ENCODE measurements at regions not wholly inside any gene's neighbourhood (a gene's known extent, or its start where the extent isn't known, plus 50 kb on each side); places are given as distances from the start of the nearest gene placed in this dataset.
"Not testable (repeated sequence)": the region's sequence is repeated elsewhere in the genome, so short reads cannot be mapped to it uniquely, and the experiment has no call there.

- FAIRE-seq = no peak
Observed at GRCh38 chr3:182478369-182478768, 314.9 kb upstream of the ATP11B start.

DNA sequence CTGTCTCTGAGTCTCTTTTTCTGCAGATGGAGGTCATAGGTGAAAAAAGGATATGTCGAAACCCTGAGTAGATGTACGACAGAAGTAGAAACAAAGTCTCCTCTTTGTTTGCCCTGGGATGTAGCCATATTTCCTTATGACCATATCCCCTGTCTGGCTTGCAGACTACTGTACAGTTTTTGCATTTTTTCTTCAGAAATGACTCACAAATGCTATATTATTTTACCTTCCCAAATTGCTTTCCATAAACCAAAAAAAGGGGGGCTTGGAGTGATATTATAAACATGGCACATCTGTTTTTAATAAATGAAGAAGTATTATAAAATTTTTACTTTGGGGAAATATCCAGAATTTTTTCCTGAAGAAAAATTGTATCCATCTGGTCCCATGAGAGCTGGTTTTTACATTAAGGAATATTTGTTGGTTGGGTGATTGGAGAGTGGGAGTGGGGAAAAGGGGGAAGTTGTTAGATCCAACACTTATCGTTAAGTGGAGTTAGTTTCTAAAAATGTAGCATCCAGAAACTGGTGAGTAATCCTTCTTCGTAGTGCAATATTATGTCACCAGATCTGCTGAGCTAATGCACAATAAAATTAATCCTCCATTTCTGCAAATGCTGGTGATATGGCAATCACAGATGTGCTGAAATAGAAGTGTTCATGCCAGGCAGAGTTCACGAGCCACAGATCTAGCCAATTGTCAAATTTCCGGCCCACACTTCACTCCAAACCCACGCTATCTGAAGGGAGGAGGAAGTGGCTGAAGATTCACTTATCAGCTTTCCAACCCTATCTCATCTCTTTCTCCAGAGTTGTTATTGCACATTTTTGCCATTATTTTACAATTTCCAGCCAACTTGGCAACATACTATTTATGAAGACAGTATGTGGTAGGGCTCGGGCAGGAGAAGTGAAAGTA, 313.6 kb upstream of the ATP11B start:
- no peak for FAIRE-seq

DNA sequence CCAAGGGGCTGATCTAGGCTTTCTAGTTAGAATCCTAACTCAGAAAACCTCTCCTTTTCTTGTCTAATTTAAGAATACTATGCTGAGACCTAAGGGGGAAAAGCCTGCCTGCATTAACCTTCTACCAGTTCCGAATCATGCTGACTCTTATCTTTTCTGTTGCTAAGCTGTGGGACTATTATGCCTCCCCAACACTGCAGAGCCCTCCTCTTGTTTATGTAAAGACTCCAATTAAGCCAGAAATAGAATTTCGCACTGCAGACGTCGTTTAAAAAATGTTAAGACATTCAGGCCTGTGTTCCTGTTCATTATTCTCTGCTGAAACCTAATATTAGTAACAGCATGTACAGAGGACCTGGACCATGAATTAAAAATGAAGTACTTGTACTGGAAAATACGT, 310.6 kb upstream of the ATP11B start:
- no peak for FAIRE-seq

GRCh38 chr3:182484682-182485081, 308.6 kb upstream of the ATP11B start:
- no peak for FAIRE-seq

DNA sequence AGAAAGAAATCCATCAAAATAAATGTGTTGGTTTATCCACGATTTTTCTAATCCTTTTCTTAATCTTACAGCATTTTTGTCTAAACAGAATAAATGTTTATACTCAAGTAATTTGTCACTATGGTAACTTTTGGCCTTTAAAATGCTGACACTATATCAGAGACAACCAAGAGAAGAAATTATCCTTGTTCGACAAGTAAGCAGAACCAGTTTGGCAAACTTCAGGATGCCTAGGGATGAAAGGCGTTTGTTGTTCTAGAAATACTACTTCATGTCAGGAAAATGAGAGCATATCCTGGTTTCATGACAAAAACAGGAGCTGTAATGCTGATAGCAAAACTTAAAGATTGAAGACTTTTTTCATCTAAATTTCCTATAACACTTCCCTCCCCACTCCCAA, 308.0 kb upstream of the ATP11B start:
- FAIRE-seq = no peak

DNA sequence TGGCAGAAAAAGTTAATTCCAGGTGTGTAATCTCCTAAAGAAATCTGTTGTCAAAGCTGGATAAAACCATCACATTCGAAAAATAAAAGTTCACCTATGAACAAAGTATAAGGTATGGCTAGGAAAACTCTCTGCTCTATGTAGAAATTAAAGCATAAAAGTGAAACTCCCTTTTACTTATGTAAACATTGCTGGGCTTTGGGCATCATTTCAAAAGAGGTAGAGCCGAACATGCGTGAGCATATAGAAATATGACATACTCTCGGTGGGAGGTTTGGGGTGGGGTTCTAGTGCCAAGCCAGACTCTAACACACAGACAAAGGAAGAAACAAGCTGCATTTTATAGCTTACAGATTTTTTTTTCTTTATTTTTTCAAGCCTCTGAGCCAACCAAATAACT, 306.8 kb upstream of the ATP11B start:
- FAIRE-seq = no peak

GRCh38 chr3:182487143-182487542, 306.2 kb upstream of the ATP11B start:
- no peak for FAIRE-seq

DNA sequence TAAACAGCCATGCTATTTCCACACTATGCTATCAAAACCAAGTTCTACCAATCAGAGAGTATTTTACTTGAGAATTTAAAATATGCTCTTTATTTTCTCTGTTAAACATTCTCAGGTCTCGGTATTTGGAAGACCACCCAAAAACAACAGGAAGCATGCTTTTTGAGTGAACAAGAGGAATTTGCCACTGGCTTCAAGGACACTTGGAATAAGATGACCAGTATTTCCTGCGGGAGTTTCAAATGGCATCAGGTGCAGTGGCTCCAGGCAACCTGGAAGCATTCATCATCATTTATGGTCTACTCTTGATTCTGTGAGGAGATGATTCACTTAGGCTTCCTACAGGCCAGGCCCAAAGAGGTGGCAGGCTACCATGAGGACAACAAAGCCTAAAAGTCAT, 305.7 kb upstream of the ATP11B start:
- FAIRE-seq = no peak

- FAIRE-seq = no peak
Observed at GRCh38 chr3:182490596-182491491, 302.5 kb upstream of the ATP11B start.

GRCh38 chr3:182491577-182491976, 301.7 kb upstream of the ATP11B start:
- no peak for FAIRE-seq

DNA sequence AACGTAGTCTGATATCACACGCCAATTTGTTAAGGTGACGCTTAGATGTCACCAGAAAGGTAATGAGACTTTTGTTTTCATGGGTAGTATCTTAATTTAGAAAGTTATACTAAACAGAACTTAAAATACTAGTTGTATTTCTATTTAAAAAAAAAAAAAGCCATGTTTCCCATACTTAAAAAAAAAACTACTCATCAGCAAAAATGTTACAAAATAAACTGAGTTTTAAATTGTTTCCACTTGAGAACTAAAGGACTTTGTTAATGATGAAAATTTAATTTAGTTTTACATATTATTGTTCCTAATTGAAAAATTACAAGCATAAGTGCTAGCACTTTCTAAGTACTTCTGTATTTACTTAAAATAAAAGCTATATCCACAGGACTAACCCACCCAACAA, 300.8 kb upstream of the ATP11B start:
- FAIRE-seq = no peak

DNA sequence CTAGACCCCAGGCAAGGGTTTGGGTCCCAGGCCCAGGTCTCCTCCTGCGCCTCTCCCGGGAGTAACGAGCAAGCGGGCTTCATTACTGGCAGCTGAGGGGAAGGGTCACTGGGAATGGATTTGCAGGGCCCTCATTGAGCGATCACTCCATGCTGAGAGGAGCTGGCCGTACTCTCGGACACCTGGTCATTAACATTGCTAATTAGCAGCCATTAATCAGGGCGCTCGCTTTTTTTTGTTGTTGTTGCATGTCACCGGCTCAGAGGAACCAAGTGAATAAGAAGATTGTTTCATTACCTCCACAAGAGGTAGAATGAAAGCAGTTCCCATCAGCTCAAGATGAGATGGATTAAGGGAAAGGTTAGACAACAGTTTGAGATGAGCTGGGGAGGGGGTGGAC, 293.0 kb upstream of the ATP11B start:
- FAIRE-seq = no peak

- FAIRE-seq = no peak
Observed at GRCh38 chr3:182501856-182502255, 291.4 kb upstream of the ATP11B start.

DNA sequence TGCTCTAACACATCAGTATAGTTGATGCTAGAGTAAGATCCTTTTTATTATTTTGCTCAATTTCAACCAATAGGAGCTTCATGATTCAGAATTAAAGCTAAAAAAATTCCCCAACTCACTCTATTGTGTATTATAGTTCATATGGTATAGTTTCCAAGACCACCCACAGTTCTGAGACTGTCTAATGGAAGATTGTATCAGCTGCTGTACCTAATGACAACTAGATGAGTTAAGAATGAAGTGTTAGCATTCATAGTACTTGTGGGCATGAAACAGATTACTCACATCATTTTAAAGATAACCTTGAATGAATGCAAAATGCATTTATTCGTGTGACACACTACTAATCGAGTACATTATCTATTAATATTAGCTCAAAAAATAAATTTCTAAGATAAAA, 289.9 kb upstream of the ATP11B start:
- no peak for FAIRE-seq

- FAIRE-seq = no peak
Observed at GRCh38 chr3:182508919-182509711, 284.2 kb upstream of the ATP11B start.

DNA sequence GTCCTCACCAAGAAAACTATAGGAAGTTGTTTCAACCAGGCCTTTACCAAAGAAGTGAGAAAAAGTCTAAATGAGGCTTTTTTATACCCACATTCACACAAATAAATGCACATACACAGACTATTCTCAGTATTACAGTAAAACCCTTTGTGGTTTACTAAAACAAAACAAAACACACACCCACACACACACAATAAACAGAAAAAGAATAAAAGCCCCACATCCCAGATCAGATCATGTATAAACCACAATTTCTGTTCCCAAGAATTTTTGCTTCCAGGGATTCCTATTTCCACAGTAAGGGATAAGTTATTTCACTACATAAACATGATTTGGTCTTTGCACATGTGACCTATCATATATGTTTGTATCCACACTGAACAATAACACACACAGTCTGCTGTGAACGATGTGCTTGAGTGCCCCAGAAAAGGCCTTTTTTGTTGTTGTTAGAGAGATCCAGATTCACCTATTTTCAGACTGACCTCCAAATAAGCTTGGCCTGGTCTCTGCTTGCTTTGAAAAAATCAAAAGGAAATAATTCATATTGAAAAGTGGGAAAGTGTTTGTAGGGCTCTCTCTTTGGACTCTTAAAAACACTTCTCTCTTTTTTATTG, 283.4 kb upstream of the ATP11B start:
- FAIRE-seq = no peak

DNA sequence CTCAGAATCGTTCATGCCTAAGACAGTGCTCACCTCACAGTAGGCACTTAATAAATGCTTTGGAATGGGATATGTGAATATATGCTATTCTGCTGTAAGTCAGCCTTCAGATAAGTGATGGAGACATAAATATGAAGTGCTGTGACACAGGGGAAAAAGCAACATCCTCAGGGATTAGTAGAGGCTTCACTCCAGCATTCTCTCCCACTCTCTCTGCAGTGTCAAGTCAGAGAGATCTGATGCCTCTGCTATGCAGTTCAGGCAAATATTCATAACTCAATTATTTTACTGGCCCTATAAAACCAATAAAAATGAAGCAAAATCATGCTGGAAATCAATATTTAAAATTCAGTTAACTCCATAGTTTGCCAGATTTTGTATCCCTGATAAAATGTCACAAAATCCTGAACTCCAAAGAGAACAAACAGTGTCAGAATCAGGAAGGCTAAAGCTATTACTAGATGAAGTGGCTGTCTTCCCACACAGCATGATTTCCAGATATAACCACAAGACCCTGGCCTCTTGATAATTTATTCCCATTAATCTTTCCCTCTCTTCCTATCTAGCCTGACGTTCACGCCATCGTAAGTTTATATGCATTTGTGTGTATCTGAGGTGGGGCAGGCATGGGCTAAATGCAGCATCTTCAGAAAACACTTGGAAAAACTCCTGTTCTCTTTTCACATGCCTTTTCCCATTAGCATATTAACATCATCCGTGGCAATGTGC, 278.9 kb upstream of the ATP11B start:
- no peak for FAIRE-seq

DNA sequence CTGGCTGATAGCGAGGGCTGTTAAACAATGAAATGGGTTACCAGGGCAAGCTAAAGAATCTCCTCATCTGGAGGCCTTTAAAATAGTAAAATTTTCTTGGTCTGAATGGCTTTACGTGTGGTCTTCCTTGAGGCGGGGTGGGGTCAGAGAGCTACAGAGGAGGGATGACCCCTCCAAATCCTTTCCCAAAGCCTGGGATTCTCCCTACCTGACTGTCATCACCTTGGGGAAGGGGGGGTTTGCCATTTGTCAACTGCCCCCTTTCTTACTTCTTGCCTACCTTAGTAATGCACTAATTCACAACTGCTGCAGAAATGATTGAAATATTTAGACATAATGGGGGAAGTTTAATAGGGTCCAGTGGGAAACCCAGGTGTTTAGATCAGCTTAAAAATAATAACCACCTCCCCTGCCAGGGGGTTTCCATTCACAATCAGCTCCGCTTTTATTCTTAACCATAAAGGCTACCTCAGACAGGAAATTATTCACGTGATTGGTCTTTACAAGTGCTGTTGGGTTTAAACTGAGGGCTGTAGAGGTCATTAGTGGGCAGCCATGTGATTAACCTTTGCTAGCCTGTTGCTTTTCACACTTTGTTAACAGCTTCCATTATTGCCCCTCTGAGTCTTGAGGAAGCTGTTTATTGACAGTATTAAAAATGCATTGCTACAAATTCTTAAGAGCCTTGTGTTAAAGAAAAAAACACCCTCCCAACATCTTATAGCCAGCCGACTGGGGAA, 276.5 kb upstream of the ATP11B start:
- FAIRE-seq = no peak

GRCh38 chr3:182519569-182519968, 273.7 kb upstream of the ATP11B start:
- FAIRE-seq = no peak

GRCh38 chr3:182521339-182521738, 272.0 kb upstream of the ATP11B start:
- no peak for FAIRE-seq

- FAIRE-seq = not testable (repeated sequence)
Observed at GRCh38 chr3:182523424-182523823, 269.9 kb upstream of the ATP11B start.
